ENCODE measurements at regions not wholly inside any gene's neighbourhood (a gene's known extent, or its start where the extent isn't known, plus 50 kb on each side); places are given as distances from the start of the nearest gene placed in this dataset.

GRCh38 chr16:66066404-66066803 is 300.1 kb upstream of the CDH5 start:
- DNase-seq (ENCODE audit: low read depth in 2 of 2) = no peak

DNA sequence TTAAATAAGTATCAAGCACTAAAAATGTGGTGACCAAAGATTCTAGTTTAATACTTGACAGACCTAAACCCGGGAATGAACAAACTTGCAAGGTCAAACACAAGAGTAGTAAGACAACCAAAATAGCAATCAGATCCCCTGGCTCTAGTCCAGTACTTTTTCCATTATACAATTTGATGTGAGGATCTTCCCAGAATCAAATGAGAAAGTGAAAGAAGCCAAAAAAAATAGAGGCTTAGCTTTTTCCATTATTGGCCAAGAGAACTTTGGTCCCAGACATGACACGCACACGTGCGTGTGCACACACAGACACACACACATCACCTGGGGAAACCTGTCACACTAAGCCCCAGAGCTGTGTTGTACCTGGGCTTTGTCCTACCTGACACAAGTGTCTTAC is 300.6 kb upstream of the CDH5 start:
- DNase-seq (ENCODE audit: low read depth in 2 of 2) = no peak

- DNase-seq (ENCODE audit: low read depth in 2 of 2) = no peak
These were observed 301.5 kb upstream of the CDH5 start for GRCh38 chr16:66064801-66065530.

DNA sequence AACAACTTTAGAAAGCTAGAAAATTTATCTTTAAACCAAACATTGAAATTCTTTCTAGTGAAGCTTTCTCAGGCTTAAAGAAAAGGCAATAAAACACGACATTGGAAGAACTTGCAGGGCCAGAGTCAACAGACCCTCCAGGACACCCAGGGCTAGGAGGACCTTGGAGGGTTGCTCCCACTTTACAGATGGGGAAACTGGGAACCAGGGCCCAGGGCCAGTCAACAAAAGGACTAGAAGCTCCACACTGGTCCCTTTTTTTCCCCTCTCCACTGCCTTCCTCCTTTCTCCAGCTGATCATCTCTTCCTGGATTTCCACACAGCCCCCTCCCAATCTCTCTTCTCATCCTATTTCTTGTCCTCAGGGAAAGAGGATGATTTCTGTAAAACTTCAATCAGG is 307.7 kb upstream of the CDH5 start:
- DNase-seq (ENCODE audit: low read depth in 2 of 2) = no peak

DNA sequence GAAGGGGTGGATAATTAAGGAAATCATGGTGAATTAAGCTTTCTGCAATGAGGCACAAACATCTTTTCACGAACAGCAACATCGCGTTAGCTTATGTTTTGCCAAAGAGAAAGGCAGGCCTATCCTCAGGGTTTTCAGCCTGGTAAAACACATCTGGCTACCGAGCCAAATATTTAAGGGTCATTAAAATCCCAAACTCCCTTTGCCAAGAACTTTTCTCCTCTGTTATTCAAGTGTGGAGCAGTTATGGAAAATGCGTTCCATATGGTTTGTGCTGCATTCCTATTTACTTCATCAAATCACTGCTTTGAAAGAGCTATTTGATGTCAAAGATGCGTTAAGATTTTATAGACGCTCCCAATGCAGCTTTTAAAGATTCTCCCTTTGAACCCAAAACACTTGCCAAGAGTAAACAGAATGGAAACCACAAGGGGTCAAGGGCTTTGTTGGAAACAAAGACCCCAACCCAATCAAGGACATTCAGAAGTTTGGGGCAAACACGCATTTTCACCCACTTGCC is 308.3 kb upstream of the CDH5 start:
- DNase-seq (ENCODE audit: low read depth in 2 of 2) = no peak

DNA sequence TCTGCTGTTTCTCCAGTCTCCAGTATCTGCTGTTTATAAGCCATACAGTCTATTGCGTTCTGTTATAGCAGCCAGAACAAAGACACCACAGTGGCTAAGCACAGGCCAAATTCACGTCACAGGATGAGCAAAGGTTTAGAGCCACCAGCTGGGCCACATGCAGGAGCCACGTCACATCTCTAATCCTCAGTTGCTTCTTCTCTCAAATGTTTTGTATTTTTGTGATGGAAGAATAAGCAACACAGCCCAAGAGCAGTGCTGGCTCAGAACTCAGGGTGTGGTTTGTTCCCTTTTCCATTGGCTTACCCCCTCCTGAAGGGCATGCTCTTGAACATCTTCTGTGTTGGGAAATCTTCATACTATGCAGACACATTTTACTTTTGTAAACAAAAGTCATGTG is 309.4 kb upstream of the CDH5 start:
- DNase-seq (ENCODE audit: low read depth in 2 of 2) = no peak

GRCh38 chr16:66054095-66054494 is 312.4 kb upstream of the CDH5 start:
- no peak for DNase-seq (ENCODE audit: low read depth in 2 of 2)

- no peak for DNase-seq (ENCODE audit: low read depth in 2 of 2)
These were observed 313.7 kb upstream of the CDH5 start for GRCh38 chr16:66052745-66053144.

DNA sequence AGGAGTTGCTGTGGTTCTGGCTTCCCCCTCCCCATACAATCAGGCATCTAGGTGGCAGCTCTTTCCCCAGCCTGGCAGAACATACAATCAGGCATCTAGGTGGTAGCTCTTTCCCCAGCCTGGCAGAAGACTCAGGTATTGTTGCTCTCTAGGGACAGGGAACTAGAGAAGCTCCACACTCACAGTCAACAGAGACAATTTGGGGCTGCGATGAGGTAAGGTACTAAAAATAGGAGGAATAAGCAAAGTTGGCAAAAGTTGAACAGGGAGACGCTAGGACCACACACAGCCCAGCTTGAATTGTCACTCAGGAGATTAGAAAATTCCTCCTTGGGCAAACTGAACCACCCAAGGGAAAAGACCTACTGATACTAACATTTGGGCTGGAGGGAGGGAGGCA is 315.5 kb upstream of the CDH5 start:
- DNase-seq (ENCODE audit: low read depth in 2 of 2) = no peak

- DNase-seq (ENCODE audit: low read depth in 2 of 2) = no peak
These were observed 316.6 kb upstream of the CDH5 start for GRCh38 chr16:66049865-66050264.

- DNase-seq (ENCODE audit: low read depth in 2 of 2) = no peak
These were observed 320.9 kb upstream of the CDH5 start for GRCh38 chr16:66045626-66046025.

DNA sequence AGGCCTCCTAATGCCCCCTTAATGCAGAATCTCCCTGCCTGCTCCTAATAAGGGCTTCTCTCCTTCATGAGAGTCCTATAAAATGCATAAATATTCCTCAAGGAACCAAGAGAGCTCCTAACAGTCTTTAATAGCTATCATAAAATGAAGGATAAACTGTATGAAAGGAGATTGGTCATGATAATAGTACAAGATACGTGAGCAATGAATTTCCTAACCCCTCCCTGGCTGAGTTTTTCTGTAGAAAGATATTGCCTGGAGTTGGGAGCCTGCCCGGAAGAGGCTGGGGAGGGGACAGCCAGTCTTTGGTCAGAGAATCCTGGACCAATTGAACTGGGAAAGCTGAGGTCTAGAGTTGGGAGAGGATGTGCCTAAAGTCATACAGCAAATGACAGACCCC is 321.9 kb upstream of the CDH5 start:
- no peak for DNase-seq (ENCODE audit: low read depth in 2 of 2)

DNA sequence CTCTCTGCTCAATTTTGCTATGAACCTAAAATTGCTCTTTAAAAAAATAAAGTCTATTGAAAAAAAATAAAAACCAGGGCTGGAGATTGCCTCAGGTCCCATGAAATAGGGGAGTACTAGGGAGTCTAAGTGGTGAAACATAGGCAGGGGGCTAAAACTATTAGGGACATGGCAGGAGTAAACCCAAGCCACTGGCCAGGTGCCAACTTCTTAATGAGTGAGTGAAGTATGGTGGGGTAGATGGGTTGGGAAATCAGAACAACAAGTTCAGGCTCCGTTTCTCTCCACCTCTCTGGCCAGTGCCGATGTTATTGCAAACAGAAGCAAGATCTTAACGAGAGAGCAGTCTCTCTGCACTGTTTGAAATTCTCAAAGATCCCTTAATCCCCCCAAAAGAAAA is 322.4 kb upstream of the CDH5 start:
- no peak for DNase-seq (ENCODE audit: low read depth in 2 of 2)

- no peak for DNase-seq (ENCODE audit: low read depth in 2 of 2)
These were observed 323.2 kb upstream of the CDH5 start for GRCh38 chr16:66043326-66043725.

DNA sequence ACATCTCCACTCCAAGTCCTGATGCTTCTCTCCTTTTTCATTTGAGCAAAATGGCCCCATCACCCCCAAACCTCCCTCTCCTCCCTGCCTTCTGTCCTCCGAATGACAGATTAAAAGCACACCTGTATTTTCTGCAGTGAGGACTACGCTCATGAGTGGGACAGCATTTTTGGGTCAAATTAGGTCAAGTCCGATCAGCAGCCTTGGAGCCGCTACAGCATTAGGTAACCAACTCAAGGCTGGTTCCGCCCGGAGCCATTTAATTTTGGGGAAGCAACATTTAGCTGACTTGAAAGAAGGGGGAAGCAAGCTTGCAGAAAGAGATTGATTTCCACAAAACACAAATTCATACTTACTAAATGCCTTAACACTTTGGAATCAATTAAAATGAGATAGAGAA is 324.1 kb upstream of the CDH5 start:
- no peak for DNase-seq (ENCODE audit: low read depth in 2 of 2)

DNA sequence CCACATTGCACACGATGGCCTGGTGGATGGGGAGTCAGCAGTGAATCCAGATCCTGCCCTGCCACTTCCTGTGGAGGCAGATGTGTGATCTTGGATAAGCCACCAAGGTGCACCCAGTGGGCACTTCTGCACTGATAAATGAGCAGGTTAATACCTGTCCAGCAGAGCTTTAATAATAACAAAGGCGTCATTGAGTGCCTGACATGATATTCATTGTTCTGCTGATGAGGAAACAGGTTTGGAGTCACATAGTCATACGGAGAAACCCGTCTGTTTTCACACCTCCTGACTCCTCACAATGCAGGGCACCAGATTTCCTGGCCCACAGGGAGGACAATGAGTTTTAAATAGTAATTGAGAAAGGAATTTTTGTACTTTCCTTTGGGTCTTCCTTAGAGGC is 324.6 kb upstream of the CDH5 start:
- no peak for DNase-seq (ENCODE audit: low read depth in 2 of 2)

GRCh38 chr16:66039793-66040192 is 326.7 kb upstream of the CDH5 start:
- no peak for DNase-seq (ENCODE audit: low read depth in 2 of 2)

DNA sequence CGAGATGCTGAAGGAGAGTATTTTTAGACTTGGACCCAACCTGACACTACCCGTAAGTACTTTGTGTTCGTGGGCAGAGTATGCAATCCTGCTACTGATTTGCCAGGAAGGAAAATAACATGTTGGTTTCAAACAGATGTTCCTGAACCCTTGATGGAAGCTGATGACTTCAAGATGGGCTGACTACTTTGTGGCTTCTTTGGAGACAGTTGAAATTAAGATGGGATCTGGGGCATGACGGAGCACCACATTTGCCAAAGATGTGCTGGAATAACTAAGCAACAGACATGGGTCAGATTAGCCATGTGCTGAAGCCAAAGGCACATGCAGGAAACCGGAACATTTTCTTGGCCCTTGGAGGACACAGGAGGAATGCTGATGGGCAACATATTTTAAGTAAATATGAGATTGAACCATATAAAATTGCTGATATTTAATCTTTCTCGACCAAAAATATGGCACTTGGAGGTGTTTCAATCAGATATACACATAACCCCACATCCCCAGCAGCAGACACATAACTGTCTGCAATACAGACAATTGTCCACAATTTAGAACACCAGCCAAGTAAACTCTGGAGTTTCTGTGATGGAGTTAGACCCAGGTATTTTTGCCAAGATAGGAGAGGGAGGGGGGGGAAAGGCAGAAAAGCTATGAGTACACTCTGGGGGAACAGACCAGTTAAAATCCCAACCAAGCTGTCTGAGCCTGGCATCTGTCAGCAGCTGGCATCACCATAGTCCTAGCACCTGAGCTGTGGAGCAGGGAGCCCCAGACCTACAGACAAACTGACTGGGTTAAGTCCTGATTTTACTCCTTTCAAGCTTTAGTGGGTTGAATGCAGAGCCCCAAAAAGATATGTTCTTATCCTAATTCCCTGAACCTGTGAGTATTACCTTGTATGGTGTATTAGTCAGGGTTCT is 329.4 kb upstream of the CDH5 start:
- DNase-seq (ENCODE audit: low read depth in 2 of 2) = no peak

DNA sequence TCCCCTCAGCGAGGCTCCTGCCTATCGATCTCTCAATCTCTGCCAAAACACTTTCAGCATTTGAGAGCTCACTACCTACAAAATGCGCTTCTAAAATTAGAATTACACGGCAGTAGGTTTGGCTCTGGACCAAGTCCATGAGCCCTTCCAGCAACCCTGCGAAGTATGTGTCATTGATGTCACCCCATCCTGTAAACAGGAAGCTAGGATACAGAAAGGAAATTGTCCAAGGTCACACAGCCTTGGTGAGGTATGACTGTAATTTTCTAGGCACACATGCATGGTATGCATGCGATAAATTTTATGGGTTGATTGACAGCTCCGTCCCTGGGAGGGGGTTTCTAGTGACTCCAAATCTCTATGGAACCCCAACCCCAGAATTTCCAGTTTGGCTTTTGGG is 330.3 kb upstream of the CDH5 start:
- DNase-seq (ENCODE audit: low read depth in 2 of 2) = peak in 1 of 2 donors; percentile 64

DNA sequence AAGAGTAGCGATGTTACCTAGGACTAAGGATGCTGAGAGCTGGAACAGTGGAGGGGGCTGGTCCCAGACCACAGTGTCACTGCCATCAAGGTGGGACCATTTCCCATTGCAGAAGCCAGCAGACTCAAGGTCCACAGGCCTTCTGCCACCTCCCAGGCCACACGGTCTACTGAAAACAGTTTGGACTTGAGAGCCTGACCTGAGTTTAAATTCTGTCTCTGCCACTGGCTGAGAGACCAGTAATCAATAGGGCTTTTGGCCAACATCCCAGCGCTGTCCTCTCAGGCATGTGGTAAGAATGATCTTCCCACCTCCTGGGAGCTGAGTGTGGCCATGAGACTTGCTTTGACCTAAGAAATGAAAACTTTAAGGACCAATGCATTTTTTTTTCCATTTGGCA is 331.4 kb upstream of the CDH5 start:
- DNase-seq (ENCODE audit: low read depth in 2 of 2) = no peak

- DNase-seq (ENCODE audit: low read depth in 2 of 2) = no peak
These were observed 333.6 kb upstream of the CDH5 start for GRCh38 chr16:66032841-66033240.

GRCh38 chr16:66030036-66030435 is 336.5 kb upstream of the CDH5 start:
- DNase-seq (ENCODE audit: low read depth in 2 of 2) = no peak
